ENCODE measurements at regions not wholly inside any gene's neighbourhood (a gene's known extent, or its start where the extent isn't known, plus 50 kb on each side); places are given as distances from the start of the nearest gene placed in this dataset.

- no peaks in the 10 kb centered on the region for H3K36me3 ChIP-seq
- no peak for TF ChIP-seq CTCF (IDR thresholded peaks at IDR 0.05; ENCODE audit: low read depth, low read length)
Observed at GRCh38 chr2:5459041-5459440, 233.1 kb upstream of the SOX11 start.

GRCh38 chr2:5464657-5465056, 227.5 kb upstream of the SOX11 start:
- H3K36me3 ChIP-seq: no peaks in the 10 kb centered on the region
- no peaks in the 10 kb centered on the region for H3K9me3 ChIP-seq (ENCODE audit: severe bottlenecking)
- H3K27me3 ChIP-seq (ENCODE audit: insufficient read depth, low read depth, severe bottlenecking): no peaks in the 10 kb centered on the region
- no peak overlapping the region for H3K4me3 ChIP-seq (ENCODE audit: low read depth, low read length)
- TF ChIP-seq CTCF (IDR thresholded peaks at IDR 0.05; ENCODE audit: low read depth, low read length): no peak
- DNase-seq: no peak
- no peak overlapping the region for H3K27ac ChIP-seq

More at GRCh38 chr2:5459041-5459440, 233.1 kb upstream of the SOX11 start:
- no peak overlapping the region for H3K4me3 ChIP-seq (ENCODE audit: low read depth, low read length)
- H3K9me3 ChIP-seq (ENCODE audit: severe bottlenecking): no peaks in the 10 kb centered on the region
- DNase-seq: no peak
- no peaks in the 10 kb centered on the region for H3K27me3 ChIP-seq (ENCODE audit: insufficient read depth, low read depth, severe bottlenecking)
- no peak overlapping the region for H3K27ac ChIP-seq

- TF ChIP-seq CTCF (IDR thresholded peaks at IDR 0.05; ENCODE audit: low read depth, low read length): no peak
- no peaks in the 10 kb centered on the region for H3K36me3 ChIP-seq
- no peak overlapping the region for H3K27ac ChIP-seq
- H3K27me3 ChIP-seq (ENCODE audit: insufficient read depth, low read depth, severe bottlenecking): no peaks in the 10 kb centered on the region
- DNase-seq: no peak
- no peak overlapping the region for H3K4me3 ChIP-seq (ENCODE audit: low read depth, low read length)
- H3K9me3 ChIP-seq (ENCODE audit: severe bottlenecking): no peaks in the 10 kb centered on the region
Observed at GRCh38 chr2:5465859-5466258, 226.3 kb upstream of the SOX11 start.

DNA sequence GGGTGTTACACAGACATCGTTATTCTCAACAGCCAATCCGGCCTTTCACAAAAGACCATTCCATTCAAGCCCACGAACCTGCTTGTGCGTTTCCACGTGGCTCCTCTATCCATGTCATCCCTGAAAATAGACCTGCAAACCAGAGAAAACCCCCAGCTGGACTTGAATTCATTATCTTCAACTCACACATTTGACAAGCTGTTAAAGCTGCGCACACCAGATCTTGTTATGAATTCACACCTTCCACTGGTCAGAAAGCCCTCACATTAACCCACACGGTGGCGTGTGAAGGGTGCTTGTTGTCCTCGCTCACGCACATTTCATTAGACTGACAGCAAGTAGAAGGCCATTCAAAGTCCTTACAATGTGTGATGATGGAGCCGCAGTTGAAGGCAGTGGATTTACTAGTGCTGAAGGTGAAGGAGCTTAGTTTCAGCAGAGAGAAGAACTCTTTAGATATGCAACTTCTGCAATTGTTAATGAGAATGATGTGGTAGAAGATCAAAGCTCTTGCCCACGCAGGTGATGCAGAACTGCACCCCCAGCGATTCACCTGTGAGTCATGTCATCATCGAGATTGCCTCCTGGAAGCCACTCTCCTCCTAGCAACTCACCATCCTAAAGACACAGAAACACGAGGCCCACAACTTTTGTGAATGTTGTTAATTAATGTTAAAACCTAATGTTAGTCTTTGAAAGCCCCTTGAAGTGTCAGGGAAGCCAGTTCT, 224.8 kb upstream of the SOX11 start:
- no peak for DNase-seq
- no peak overlapping the region for H3K4me3 ChIP-seq (ENCODE audit: low read depth, low read length)
- H3K27me3 ChIP-seq (ENCODE audit: insufficient read depth, low read depth, severe bottlenecking): no peaks in the 10 kb centered on the region
- H3K27ac ChIP-seq: no peak overlapping the region
- H3K36me3 ChIP-seq: no peaks in the 10 kb centered on the region
- no peak for TF ChIP-seq CTCF (IDR thresholded peaks at IDR 0.05; ENCODE audit: low read depth, low read length)
- H3K9me3 ChIP-seq (ENCODE audit: severe bottlenecking): no peaks in the 10 kb centered on the region

- H3K4me3 ChIP-seq (ENCODE audit: low read depth, low read length): no peak overlapping the region
- H3K36me3 ChIP-seq: no peaks in the 10 kb centered on the region
- TF ChIP-seq CTCF (IDR thresholded peaks at IDR 0.05; ENCODE audit: low read depth, low read length): no peak
Observed at GRCh38 chr2:5472673-5473072, 219.5 kb upstream of the SOX11 start.

DNA sequence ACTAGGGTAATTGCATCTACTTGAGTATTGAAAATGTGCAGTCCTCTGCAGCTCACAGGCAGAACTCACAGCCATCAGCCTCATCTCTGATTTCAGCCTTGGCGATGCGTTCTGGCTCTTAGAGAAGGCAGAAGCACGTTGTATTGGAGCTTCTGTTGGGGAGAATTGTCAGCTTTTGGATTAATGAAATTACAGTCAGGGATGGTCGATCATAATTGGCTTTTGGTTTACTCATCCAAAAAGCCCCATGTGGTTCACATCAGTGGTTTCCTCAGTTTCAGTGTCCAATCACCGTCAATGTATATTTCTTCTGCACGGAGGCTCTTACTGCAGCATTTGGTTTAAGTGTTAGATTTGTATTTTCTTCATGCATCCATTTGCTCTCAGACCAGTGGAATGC, 218.5 kb upstream of the SOX11 start:
- Histone ChIP-seq H3K27me3 (ENCODE audit: insufficient read depth, low read depth, severe bottlenecking) (no peaks in the 10 kb centered on the region), H3K27ac (no peak overlapping the region), H3K36me3 (no peaks in the 10 kb centered on the region), H3K9me3 (ENCODE audit: severe bottlenecking) (no peaks in the 10 kb centered on the region), H3K4me3 (ENCODE audit: low read depth, low read length) (no peak overlapping the region)
- TF ChIP-seq CTCF (IDR thresholded peaks at IDR 0.05; ENCODE audit: low read depth, low read length): no peak
- DNase-seq: no peak

More at GRCh38 chr2:5472673-5473072, 219.5 kb upstream of the SOX11 start:
- DNase-seq: no peak
- no peaks in the 10 kb centered on the region for H3K27me3 ChIP-seq (ENCODE audit: insufficient read depth, low read depth, severe bottlenecking)
- no peaks in the 10 kb centered on the region for H3K9me3 ChIP-seq (ENCODE audit: severe bottlenecking)
- no peak overlapping the region for H3K27ac ChIP-seq

Measured in WERI-Rb-1 (cell line).